OCI-LY3 (cell line): ENCODE measurements at regions not wholly inside any gene's neighbourhood (a gene's known extent, or its start where the extent isn't known, plus 50 kb on each side); places are given as distances from the start of the nearest gene placed in this dataset.

Experiments used
- H2AFZ ChIP-seq: fragments of 200-600, 300-600 bp; shearing (Covaris generic); 2 replicates; pipeline ENCODE4 v1.6.0; 2014; ENCODE audit warnings: antibody characterized with exemption, low read depth, low read length
- H3K27ac ChIP-seq: fragments of 200-600, 300-600 bp; sonication (generic); 2 replicates; pipeline ENCODE4 v1.5.1; 2014; ENCODE audit warnings: mild to moderate bottlenecking, low read length, moderate library complexity, mixed read lengths
- H3K27me3 ChIP-seq: fragments of 200-600, 300-600 bp; sonication (generic); 2 replicates; pipeline ENCODE4 v1.6.1; 2014; ENCODE audit warnings: low read depth, low read length, mixed read lengths
- H3K36me3 ChIP-seq: fragments of 200-600, 300-600 bp; sonication (generic); replicated peaks from 2 replicates; pipeline ENCODE3; 2014; ENCODE audit warnings: low read depth, low read length, mixed read lengths
- H3K4me1 ChIP-seq: fragments of 300-600, 200-600 bp; sonication (generic); 2 replicates; pipeline ENCODE4 v1.6.1; 2014; ENCODE audit warnings: low read length, mixed read lengths
- H3K4me2 ChIP-seq: fragments of 200-600, 300-600 bp; sonication (generic); 2 replicates; pipeline ENCODE4 v1.6.1; 2014; ENCODE audit warnings: low read length, mixed read lengths
- H3K4me3 ChIP-seq: fragments of 300-600, 200-600 bp; sonication (generic); 2 replicates; pipeline ENCODE4 v1.5.1; 2014; ENCODE audit warnings: antibody characterized with exemption, mild to moderate bottlenecking, low read length, moderate library complexity
- H3K79me2 ChIP-seq: fragments of 300-600, 200-600 bp; shearing (Covaris generic); 2 replicates; pipeline ENCODE4 v1.6.1; 2014; ENCODE audit warnings: mild to moderate bottlenecking, low read length, mixed read lengths
- H3K9ac ChIP-seq: fragments of 300-600, 200-600 bp; shearing (Covaris generic); 2 replicates; pipeline ENCODE4 v1.6.0; 2014; ENCODE audit warnings: mild to moderate bottlenecking, low read length, moderate library complexity
- H3K9me3 ChIP-seq: fragments of 200-600, 300-600 bp; shearing (Covaris generic); 2 replicates; pipeline ENCODE4 v1.6.1; 2014; ENCODE audit warnings: low read length, mixed read lengths; ENCODE audit not compliant: insufficient read depth
- H4K20me1 ChIP-seq: fragments of 200-600, 300-600 bp; sonication (generic); 2 replicates; pipeline ENCODE4 v1.6.1; 2016; ENCODE audit warnings: low read length, mixed read lengths; ENCODE audit not compliant: insufficient read depth
- CTCF ChIP-seq: fragments of 200-600, 300-600 bp; sonication (generic); IDR thresholded peaks from 2 replicates; pipeline ENCODE4 v1.5.1; 2014; ENCODE audit warnings: antibody characterized with exemption, low read length, low read depth
- EZH2phosphoT487 ChIP-seq: fragments of 200-600 bp; shearing (Covaris generic); IDR thresholded peaks from 2 replicates; pipeline ENCODE4 v1.6.1; 2018; ENCODE audit warnings: antibody characterized with exemption, mixed run types, low read depth

- H3K9me3 ChIP-seq: no peaks in the 10 kb centered on the region
- TF ChIP-seq CTCF (peak; percentile 19; the same call in 1 of the 2 replicates), EZH2phosphoT487 (no peak)
- H3K79me2 ChIP-seq: no peaks in the 10 kb centered on the region
- H3K4me2 ChIP-seq: no peak overlapping the region
- no peak overlapping the region for H3K9ac ChIP-seq
- no peaks in the 10 kb centered on the region for H3K36me3 ChIP-seq
- no peaks in the 10 kb centered on the region for H4K20me1 ChIP-seq
- no peak overlapping the region for H3K4me3 ChIP-seq
- no peak overlapping the region for H2AFZ ChIP-seq
- H3K4me1 ChIP-seq: no peaks in the 10 kb centered on the region
- H3K27me3 ChIP-seq: peaks cover 9% of the 10 kb centered on the region; the same call in 1 of the 2 replicates
- H3K27ac ChIP-seq: no peak overlapping the region
These were observed 350.6 kb downstream of the MLLT3 start for GRCh38 chr9:20271723-20272122.

GRCh38 chr9:20271096-20271495 lies 351.2 kb downstream of the MLLT3 start:
- TF ChIP-seq EZH2phosphoT487 (no peak), CTCF (no peak)
- Histone ChIP-seq H3K27ac (no peak overlapping the region), H3K36me3 (no peaks in the 10 kb centered on the region), H3K4me3 (no peak overlapping the region), H3K79me2 (no peaks in the 10 kb centered on the region), H4K20me1 (no peaks in the 10 kb centered on the region), H3K4me2 (no peak overlapping the region), H3K4me1 (no peaks in the 10 kb centered on the region), H2AFZ (no peak overlapping the region), H3K27me3 (peaks cover 9% of the 10 kb centered on the region; the same call in 1 of the 2 replicates), H3K9me3 (no peaks in the 10 kb centered on the region), H3K9ac (no peak overlapping the region)

- no peaks in the 10 kb centered on the region for H3K36me3 ChIP-seq
- TF ChIP-seq CTCF (no peak), EZH2phosphoT487 (no peak)
- no peak overlapping the region for H3K27ac ChIP-seq
- H4K20me1 ChIP-seq: no peaks in the 10 kb centered on the region
- H3K4me3 ChIP-seq: no peak overlapping the region
- no peaks in the 10 kb centered on the region for H3K4me1 ChIP-seq
- peaks cover 9% of the 10 kb centered on the region; the same call in 1 of the 2 replicates for H3K27me3 ChIP-seq
- no peak overlapping the region for H3K9ac ChIP-seq
- H3K79me2 ChIP-seq: no peaks in the 10 kb centered on the region
- H3K4me2 ChIP-seq: no peak overlapping the region
- H2AFZ ChIP-seq: no peak overlapping the region
- H3K9me3 ChIP-seq: no peaks in the 10 kb centered on the region
These were observed 352.1 kb downstream of the MLLT3 start for GRCh38 chr9:20270161-20270560.

- TF ChIP-seq EZH2phosphoT487 (no peak), CTCF (no peak)
- no peak overlapping the region for H3K27ac ChIP-seq
- H2AFZ ChIP-seq: no peak overlapping the region
- H4K20me1 ChIP-seq: no peaks in the 10 kb centered on the region
- H3K4me2 ChIP-seq: no peak overlapping the region
- H3K9ac ChIP-seq: no peak overlapping the region
- H3K27me3 ChIP-seq: peaks cover 9% of the 10 kb centered on the region; the same call in 1 of the 2 replicates
- H3K4me3 ChIP-seq: no peak overlapping the region
- H3K4me1 ChIP-seq: no peaks in the 10 kb centered on the region
- H3K79me2 ChIP-seq: no peaks in the 10 kb centered on the region
- H3K36me3 ChIP-seq: no peaks in the 10 kb centered on the region
- no peaks in the 10 kb centered on the region for H3K9me3 ChIP-seq
These were observed 352.7 kb downstream of the MLLT3 start for GRCh38 chr9:20269620-20270019.
